MM.1S (cell line): ENCODE measurements at regions not wholly inside any gene's neighbourhood (a gene's known extent, or its start where the extent isn't known, plus 50 kb on each side); places are given as distances from the start of the nearest gene placed in this dataset.
A peak's percentile ranks its signal among the peaks of the same experiment; 100 is the strongest.
"Not testable (repeated sequence)": the region's sequence is repeated elsewhere in the genome, so short reads cannot be mapped to it uniquely, and the experiment has no call there.

Experiments
- DNase-seq: peaks from one replicate; pipeline ENCODE4 v3.0.0-alpha.2; 2015
- H2AFZ ChIP-seq: fragments of 300-600 bp; sonication (generic); 2 replicates; pipeline ENCODE4 v1.6.0; 2016; ENCODE audit warnings: antibody characterized with exemption, low read length
- H3F3A ChIP-seq: fragments of 300-600 bp; sonication (generic); 2 replicates; pipeline ENCODE4 v1.6.1; 2016; ENCODE audit warnings: mild to moderate bottlenecking, antibody characterized with exemption, low read length, moderate library complexity, mixed read lengths; ENCODE audit not compliant: insufficient read depth
- H3K27ac ChIP-seq: fragments of 300-600 bp; sonication (generic); 2 replicates; pipeline ENCODE4 v1.5.1; 2016; ENCODE audit warnings: mild to moderate bottlenecking, low read length
- H3K27me3 ChIP-seq: fragments of 300-600 bp; sonication (generic); replicated peaks from 2 replicates; pipeline ENCODE4 v1.6.0; 2016; ENCODE audit warnings: low read length; ENCODE audit not compliant: insufficient read depth
- H3K36me3 ChIP-seq: fragments of 300-600 bp; sonication (generic); replicated peaks from 2 replicates; pipeline ENCODE4 v1.6.1; 2016; ENCODE audit warnings: mild to moderate bottlenecking, low read length, mixed read lengths; ENCODE audit not compliant: insufficient read depth
- H3K4me1 ChIP-seq: fragments of 300-600 bp; sonication (generic); 2 replicates; pipeline ENCODE4 v1.6.1; 2016; ENCODE audit warnings: low read length, mixed read lengths
- H3K4me2 ChIP-seq: fragments of 300-600 bp; sonication (generic); 2 replicates; pipeline ENCODE4 v1.6.0; 2016; ENCODE audit warnings: low read depth, low read length
- H3K4me3 ChIP-seq: fragments of 300-600 bp; sonication (generic); 2 replicates; pipeline ENCODE4 v1.5.1; 2016; ENCODE audit warnings: low read length, mixed read lengths
- H3K79me2 ChIP-seq: fragments of 300-600 bp; sonication (generic); 2 replicates; pipeline ENCODE4 v1.6.1; 2016; ENCODE audit warnings: mixed run types, low read length, mixed read lengths
- H3K9ac ChIP-seq: fragments of 300-600 bp; sonication (generic); 2 replicates; pipeline ENCODE4 v1.6.1; 2016; ENCODE audit warnings: low read length, mixed read lengths
- H3K9me2 ChIP-seq: fragments of 300-600 bp; sonication (generic); replicated peaks from 2 replicates; pipeline ENCODE4 v1.6.1; 2016; ENCODE audit warnings: mild to moderate bottlenecking, low read length, mixed read lengths; ENCODE audit not compliant: insufficient read depth
- H3K9me3 ChIP-seq: fragments of 300-600 bp; sonication (generic); replicated peaks from 2 replicates; pipeline ENCODE4 v1.6.1; 2016; ENCODE audit warnings: mild to moderate bottlenecking, low read length, mixed read lengths; ENCODE audit not compliant: insufficient read depth
- H4K20me1 ChIP-seq: fragments of 300-600 bp; sonication (generic); 2 replicates; pipeline ENCODE4 v1.6.1; 2016; ENCODE audit warnings: mild to moderate bottlenecking, low read length, moderate library complexity, mixed read lengths; ENCODE audit not compliant: insufficient read depth
- CTCF ChIP-seq: fragments of 300-600 bp; sonication (generic); IDR thresholded peaks from 2 replicates; pipeline ENCODE4 v1.5.1; 2016; ENCODE audit warnings: antibody characterized with exemption, low read length, mixed read lengths
- EZH2 ChIP-seq: fragments of 300-600 bp; sonication (generic); optimal IDR thresholded peaks from 2 replicates; pipeline ENCODE3; 2017; ENCODE audit warnings: low read depth, mild to moderate bottlenecking, antibody characterized with exemption, low read length, mixed read lengths
- EZH2phosphoT487 ChIP-seq: fragments of 300-600 bp; sonication (generic); IDR thresholded peaks from 2 replicates; pipeline ENCODE4 v1.6.1; 2018; ENCODE audit warnings: antibody characterized with exemption, low read length

- Histone ChIP-seq H3K27me3 (no peaks in the 10 kb centered on the region), H3K9me3 (no peaks in the 10 kb centered on the region), H3K9me2 (no peaks in the 10 kb centered on the region), H3K9ac (no peak overlapping the region), H2AFZ (no peak overlapping the region), H4K20me1 (no peaks in the 10 kb centered on the region), H3K4me1 (no peaks in the 10 kb centered on the region), H3K79me2 (no peaks in the 10 kb centered on the region), H3K4me3 (no peak overlapping the region), H3K27ac (no peak overlapping the region), H3K36me3 (no peaks in the 10 kb centered on the region), H3K4me2 (no peak overlapping the region), H3F3A (no peaks in the 10 kb centered on the region)
- TF ChIP-seq EZH2phosphoT487 (no peak), CTCF (no peak), EZH2 (no peak)
- DNase-seq, result no peak
These were observed 351.5 kb upstream of the EMCN start for GRCh38 chr4:100869276-100869675.

- not testable (repeated sequence) for H3K4me3 ChIP-seq, H3K27me3 ChIP-seq, H4K20me1 ChIP-seq, H3K9me3 ChIP-seq, H2AFZ ChIP-seq, H3K9me2 ChIP-seq, H3K27ac ChIP-seq, H3K79me2 ChIP-seq, H3K4me2 ChIP-seq, H3K4me1 ChIP-seq, H3F3A ChIP-seq, H3K36me3 ChIP-seq, H3K9ac ChIP-seq
- DNase-seq, result peak; percentile 21
These were observed 350.5 kb upstream of the EMCN start for GRCh38 chr4:100868281-100868680.

GRCh38 chr4:100852326-100852725 lies 334.5 kb upstream of the EMCN start:
- no peak for TF ChIP-seq EZH2
- no peak for TF ChIP-seq EZH2phosphoT487
- TF ChIP-seq CTCF, result no peak
- H3K36me3 ChIP-seq, result no peaks in the 10 kb centered on the region

GRCh38 chr4:100849319-100849718 lies 331.5 kb upstream of the EMCN start:
- H3K9me2 ChIP-seq, result no peaks in the 10 kb centered on the region
- H3K9ac ChIP-seq, result no peak overlapping the region
- no peak overlapping the region for H3K27ac ChIP-seq
- no peaks in the 10 kb centered on the region for H3K79me2 ChIP-seq
- no peak for DNase-seq
- no peaks in the 10 kb centered on the region for H3K9me3 ChIP-seq
- no peaks in the 10 kb centered on the region for H3K4me1 ChIP-seq
- no peaks in the 10 kb centered on the region for H4K20me1 ChIP-seq
- H3K36me3 ChIP-seq, result no peaks in the 10 kb centered on the region
- H2AFZ ChIP-seq, result no peak overlapping the region
- H3K4me3 ChIP-seq, result no peak overlapping the region
- H3K4me2 ChIP-seq, result no peak overlapping the region
- H3F3A ChIP-seq, result no peaks in the 10 kb centered on the region
- no peaks in the 10 kb centered on the region for H3K27me3 ChIP-seq
- no peak for TF ChIP-seq CTCF
- no peak for TF ChIP-seq EZH2
- no peak for TF ChIP-seq EZH2phosphoT487

More at GRCh38 chr4:100852326-100852725, 334.5 kb upstream of the EMCN start:
- Histone ChIP-seq H3K27me3 (no peaks in the 10 kb centered on the region), H3F3A (no peaks in the 10 kb centered on the region), H3K9me2 (no peaks in the 10 kb centered on the region), H3K4me2 (no peak overlapping the region), H3K9me3 (no peaks in the 10 kb centered on the region), H3K4me1 (no peaks in the 10 kb centered on the region), H3K9ac (no peak overlapping the region), H3K4me3 (no peak overlapping the region), H3K27ac (no peak overlapping the region), H3K79me2 (no peaks in the 10 kb centered on the region), H2AFZ (no peak overlapping the region), H4K20me1 (no peaks in the 10 kb centered on the region)
- DNase-seq, result no peak
